GM12878 (cell line): ENCODE measurements at regions not wholly inside any gene's neighbourhood (a gene's known extent, or its start where the extent isn't known, plus 50 kb on each side); places are given as distances from the start of the nearest gene placed in this dataset.

Source experiments
- ATAC-seq: fragments of 200-7000 bp; cut with Tn5 transposase; 3 replicates; pipeline ENCODE4 v1.9.1; 2020; ENCODE audit warnings: mild to moderate bottlenecking, moderate library complexity
- BruUV-seq: library from RNA; stranded (reverse); fragments of 400-500 nt; replicated peaks from 2 replicates; lab custom pipeline; 2021; lab: Mats Ljungman, UMichigan
- CTCF ChIA-PET: fragments of 300-600 bp; sonication (Branson Sonifier 250); formaldehyde crosslinking; extraction: SDS; loops from one replicate; lab custom pipeline; 2021; ENCODE audit warnings: inconsistent platforms; lab: Yijun Ruan, JAX
- POLR2A ChIA-PET: fragments of 350-600 bp; formaldehyde crosslinking; extraction: SDS; loops from one replicate; lab custom pipeline; 2021; ENCODE audit warnings: inconsistent platforms; lab: Charles Lee
- RAD21 ChIA-PET: fragments of 300-600 bp; sonication (Branson Sonifier 250); formaldehyde crosslinking; loops from one replicate; lab custom pipeline; 2023; ENCODE audit warnings: antibody characterized with exemption; ENCODE audit not compliant: unreplicated experiment; lab: Charles Lee
- SMC1A ChIA-PET: fragments of 300-600 bp; sonication (Branson Sonifier 250); formaldehyde crosslinking; loops from one replicate; lab custom pipeline; 2023; ENCODE audit not compliant: unreplicated experiment, uncharacterized antibody; lab: Charles Lee
- DNase-seq: peaks from one replicate; pipeline ENCODE4 v3.0.0-alpha.2; 2011; ENCODE audit warnings: low read depth, low spot score
- FAIRE-seq: peaks from 3 replicates; lab custom pipeline; 2011; peaks lifted over from hg19 to GRCh38; lab: Jason Lieb, UNC
- H2AFZ ChIP-seq: 2 replicates; pipeline ENCODE4 v1.6.0; 2011; ENCODE audit warnings: low read depth, low read length, control low read depth; ENCODE audit not compliant: control insufficient read depth
- H3K27ac ChIP-seq: 2 replicates; pipeline ENCODE4 v1.5.1; 2011; ENCODE audit warnings: control low read depth; ENCODE audit not compliant: control insufficient read depth, insufficient read depth
- H3K27me3 ChIP-seq, 2 experiments: replicated peaks in 1 of 2; 2 replicates each; pipeline versions ENCODE4 v1.6.0 to v1.6.1; 2011; ENCODE audit warnings: low read length in 1 of 2; ENCODE audit not compliant: control insufficient read depth in 2 of 2, insufficient read depth in 2 of 2
- H3K36me3 ChIP-seq, 2 experiments: 2 replicates each; pipeline ENCODE4 v1.5.1; 2011; ENCODE audit warnings: low read length in 1 of 2; ENCODE audit not compliant: control insufficient read depth in 2 of 2, insufficient read depth in 2 of 2
- H3K4me1 ChIP-seq: 2 replicates; pipeline ENCODE4 v1.6.1; 2011; ENCODE audit warnings: mild to moderate bottlenecking, low read length, moderate library complexity, mixed read lengths; ENCODE audit not compliant: control insufficient read depth, insufficient read depth
- H3K4me2 ChIP-seq: 2 replicates; pipeline ENCODE4 v1.6.0; 2011; ENCODE audit warnings: control low read depth; ENCODE audit not compliant: control insufficient read depth, insufficient read depth
- H3K4me3 ChIP-seq: fragments of 200-600 bp; sonication (generic); 2 replicates; pipeline ENCODE4 v1.5.1; 2016
- H3K79me2 ChIP-seq: 2 replicates; pipeline ENCODE4 v1.6.0; 2011; ENCODE audit warnings: low read length; ENCODE audit not compliant: control insufficient read depth, insufficient read depth
- H3K9ac ChIP-seq: 2 replicates; pipeline ENCODE4 v1.8.0; 2011; ENCODE audit warnings: low read length, control low read depth, mixed read lengths; ENCODE audit not compliant: control insufficient read depth, insufficient read depth
- H3K9me3 ChIP-seq: replicated peaks from 3 replicates; pipeline ENCODE4 v1.5.1; 2011; ENCODE audit warnings: mild to moderate bottlenecking, low read length; ENCODE audit not compliant: control insufficient read depth, insufficient read depth
- H4K20me1 ChIP-seq: 2 replicates; pipeline ENCODE4 v1.6.0; 2011; ENCODE audit not compliant: control insufficient read depth, insufficient read depth
- ATF3 ChIP-seq: IDR thresholded peaks from 2 replicates; pipeline ENCODE4 v1.6.1; 2011; ENCODE audit warnings: low read depth, mild to moderate bottlenecking, low read length, moderate library complexity, borderline replicate concordance; ENCODE audit errors: extremely low read depth
- BCL11A ChIP-seq: IDR thresholded peaks from 2 replicates; pipeline ENCODE4 v1.6.1; 2011; ENCODE audit warnings: low read depth, low read length
- CEBPZ ChIP-seq: fragments of 150-350 bp; IDR thresholded peaks from 2 replicates; pipeline ENCODE4 v1.6.1; 2016; ENCODE audit warnings: low read depth, low read length
- ETV6 ChIP-seq, 2 experiments: fragments of 450-650 bp in 1 of 2; IDR thresholded peaks in 1 of 2; conservative IDR thresholded peaks in 1 of 2; 2 replicates each; pipeline ENCODE4 v1.6.1; 2014; ENCODE audit warnings: antibody characterized with exemption in 1 of 2, borderline replicate concordance in 1 of 2, low read depth in 1 of 2, mild to moderate bottlenecking in 1 of 2, moderate library complexity in 1 of 2
- FOS ChIP-seq: IDR thresholded peaks from 3 replicates; pipeline ENCODE4 v1.6.1; 2011; ENCODE audit warnings: borderline replicate concordance; ENCODE audit not compliant: insufficient read length; ENCODE audit errors: extremely low read depth
- JUNB ChIP-seq: IDR thresholded peaks from 2 replicates; pipeline ENCODE4 v1.6.1; 2016; ENCODE audit warnings: antibody characterized with exemption, mild to moderate bottlenecking
- KDM1A ChIP-seq: fragments of 200-600 bp; sonication (generic); IDR thresholded peaks from 2 replicates; pipeline ENCODE4 v1.6.1; 2016; ENCODE audit warnings: borderline replicate concordance
- MYB ChIP-seq: fragments of 150-350 bp; IDR thresholded peaks from 2 replicates; pipeline ENCODE4 v1.6.1; 2014; ENCODE audit warnings: mild to moderate bottlenecking, low read depth, low read length, borderline replicate concordance
- NR2C1 ChIP-seq: fragments of 450-650 bp; IDR thresholded peaks from 2 replicates; pipeline ENCODE4 v1.6.1; 2017; ENCODE audit warnings: antibody characterized with exemption, mild to moderate bottlenecking, moderate library complexity
- POLR2A ChIP-seq: IDR thresholded peaks from 2 replicates; pipeline ENCODE4 v1.6.1; 2011; ENCODE audit warnings: low read depth, mild to moderate bottlenecking, low read length
- SIX5 ChIP-seq: IDR thresholded peaks from 2 replicates; pipeline ENCODE4 v1.6.1; 2011; ENCODE audit warnings: mild to moderate bottlenecking, low read depth, low read length, moderate library complexity; ENCODE audit not compliant: severe bottlenecking
- YY1 ChIP-seq: IDR thresholded peaks from 2 replicates; pipeline ENCODE4 v1.6.1; 2011; ENCODE audit warnings: low read depth, mild to moderate bottlenecking, low read length
- ZBTB33 ChIP-seq: fragments of 450-650 bp; IDR thresholded peaks from 2 replicates; pipeline ENCODE4 v1.6.1; 2017; ENCODE audit warnings: mild to moderate bottlenecking
- ZNF687 ChIP-seq: fragments of 450-650 bp; IDR thresholded peaks from 2 replicates; pipeline ENCODE4 v1.6.1; 2017; ENCODE audit warnings: mild to moderate bottlenecking, moderate library complexity
- WGBS: methylation state at CpG from one replicate; pipeline ENCODE4 v1.1.6; 2016; ENCODE audit warnings: low lambda C conversion rate; ENCODE audit not compliant: insufficient replicate concordance, insufficient coverage; ENCODE audit errors: missing lambda C conversion rate; 5-methylcytosine and 5-hydroxymethylcytosine counted together
- in situ Hi-C: fragments of 300-500 bp; cut with MboI; formaldehyde crosslinking; loops from 9 replicates; pipeline ENCODE4 v1.14.3; 2018; ENCODE audit warnings: mixed read lengths
- intact Hi-C: fragments of 100-400 bp; cut with micrococcal nuclease; formaldehyde crosslinking; loops from one replicate; pipeline ENCODE4 v1.14.2; 2022; ENCODE audit not compliant: unreplicated experiment

- H3K9ac ChIP-seq = no peak overlapping the region
- H3K4me2 ChIP-seq = no peak overlapping the region
- ChIA-PET RAD21 (interaction anchor here (0.6 kb wide), 1 partner anchor 497 kb away, joined by 5 read pairs; no protein-coding TSS in a partner anchor), POLR2A (no interaction called here), CTCF (no interaction called here), SMC1A (no interaction called here)
- no peaks in the 10 kb centered on the region for H3K79me2 ChIP-seq
- no peak for ATAC-seq
- H3K27me3 ChIP-seq = no peaks in the 10 kb centered on the region
- no peak overlapping the region for H2AFZ ChIP-seq
- no peak for TF ChIP-seq CEBPZ
- no peak for TF ChIP-seq MYB
- no peak for TF ChIP-seq ZNF687
- TF ChIP-seq SIX5 = no peak
- TF ChIP-seq KDM1A = no peak
- TF ChIP-seq POLR2A = no peak
- no peak for TF ChIP-seq FOS
- no peak for TF ChIP-seq NR2C1
- TF ChIP-seq YY1 = no peak
- TF ChIP-seq ATF3 = no peak
- no peak for TF ChIP-seq BCL11A
- no peak for TF ChIP-seq JUNB
- TF ChIP-seq ZBTB33 = no peak
- TF ChIP-seq ETV6 (conservative IDR thresholded peaks at IDR 0.05 in 1 of 2, IDR thresholded peaks at IDR 0.05 in 1 of 2; ENCODE audit: borderline replicate concordance in 1 of 2, low read depth in 1 of 2) = no peak
- intact Hi-C loops = no loop called here
- in situ Hi-C loops = no loop called here
- no peaks in the 10 kb centered on the region for H3K4me1 ChIP-seq
- H3K27ac ChIP-seq = no peak overlapping the region
- no TSS peak for BruUV-seq
- no peak for FAIRE-seq
- 0% methylated on average over 1 of the region's 1 CpG for WGBS
- H3K36me3 ChIP-seq = no peaks in the 10 kb centered on the region
- no peaks in the 10 kb centered on the region for H3K9me3 ChIP-seq
- H4K20me1 ChIP-seq = no peaks in the 10 kb centered on the region
- DNase-seq = no peak
- H3K4me3 ChIP-seq = no peak overlapping the region
Measured at GRCh38 chr11:122031813-122032212, 84.2 kb downstream of the BLID start.
